H54 (cell line): ENCODE measurements at regions not wholly inside any gene's neighbourhood (a gene's known extent, or its start where the extent isn't known, plus 50 kb on each side); places are given as distances from the start of the nearest gene placed in this dataset.
"Not testable (repeated sequence)": the region's sequence is repeated elsewhere in the genome, so short reads cannot be mapped to it uniquely, and the experiment has no call there.

Experiments
- DNase-seq: peaks from one replicate; pipeline ENCODE4 v3.0.0; 2011; ENCODE audit warnings: low spot score, mixed read lengths; ENCODE audit not compliant: insufficient read length
- FAIRE-seq: peaks from 3 replicates; lab custom pipeline; 2011; peaks lifted over from hg19 to GRCh38; lab: Jason Lieb, UNC
- POLR2A ChIP-seq: IDR thresholded peaks from 2 replicates; pipeline ENCODE4 v1.6.1; 2011; ENCODE audit warnings: low read depth, mild to moderate bottlenecking, low read length

GRCh38 chr18:38751898-38752297 lies 1186.3 kb upstream of the CELF4 start:
- FAIRE-seq = no peak
- DNase-seq = no peak
- no peak for TF ChIP-seq POLR2A

- TF ChIP-seq POLR2A = no peak
- no peak for DNase-seq
- FAIRE-seq = no peak
Observed at GRCh38 chr18:38751211-38751610, 1185.6 kb upstream of the CELF4 start.

GRCh38 chr18:38750751-38751150 lies 1185.2 kb upstream of the CELF4 start:
- no peak for TF ChIP-seq POLR2A
- no peak for DNase-seq
- FAIRE-seq = no peak

DNA sequence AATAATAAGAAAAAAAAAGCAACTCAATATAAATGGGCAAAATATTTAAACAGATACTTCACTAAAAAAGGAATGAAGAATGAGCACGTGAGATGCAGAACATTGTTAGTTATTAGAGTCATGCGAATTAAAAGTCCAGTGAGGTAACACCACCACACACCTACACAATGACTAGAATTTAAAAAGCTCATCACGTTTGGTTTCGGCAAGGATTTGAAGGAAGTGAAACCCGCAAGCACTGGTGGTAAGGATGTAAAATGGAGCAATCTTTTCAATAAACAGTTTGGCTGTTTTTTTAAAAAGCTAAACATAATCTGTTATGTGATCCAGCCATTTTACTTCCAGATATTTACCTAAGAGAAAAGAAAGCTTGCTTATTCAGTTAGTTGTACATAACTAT lies 1181.6 kb upstream of the CELF4 start:
- FAIRE-seq (no peak), DNase-seq (no peak)
- TF ChIP-seq POLR2A = no peak

DNA sequence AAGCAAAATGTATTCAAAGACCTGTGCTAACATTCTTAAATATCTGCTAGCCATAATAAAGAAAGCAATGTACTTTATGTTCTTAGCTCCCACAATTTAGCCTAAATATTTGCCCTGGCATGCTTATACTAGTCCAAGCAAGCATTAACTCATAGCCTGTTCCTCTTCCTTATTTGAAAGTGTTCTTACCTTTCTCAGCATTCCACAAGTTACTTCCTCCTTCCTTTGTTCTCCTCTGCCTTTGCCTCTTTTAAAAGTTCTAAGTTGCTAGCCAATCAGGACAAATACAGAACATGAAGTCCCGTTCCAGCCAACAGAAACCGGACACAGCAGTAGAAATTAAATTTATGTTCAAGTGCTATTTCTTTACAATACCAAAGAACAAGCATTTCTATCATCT lies 1154.6 kb upstream of the CELF4 start:
- not testable (repeated sequence) for FAIRE-seq, DNase-seq

GRCh38 chr18:38718365-38718901 lies 1152.8 kb upstream of the CELF4 start:
- no peak for TF ChIP-seq POLR2A
- FAIRE-seq (no peak), DNase-seq (no peak)

GRCh38 chr18:38709122-38709521 lies 1143.5 kb upstream of the CELF4 start:
- no peak for TF ChIP-seq POLR2A
- FAIRE-seq (no peak), DNase-seq (no peak)

- TF ChIP-seq POLR2A = no peak
- FAIRE-seq (no peak), DNase-seq (no peak)
Observed at GRCh38 chr18:38706373-38706772, 1140.8 kb upstream of the CELF4 start.

DNA sequence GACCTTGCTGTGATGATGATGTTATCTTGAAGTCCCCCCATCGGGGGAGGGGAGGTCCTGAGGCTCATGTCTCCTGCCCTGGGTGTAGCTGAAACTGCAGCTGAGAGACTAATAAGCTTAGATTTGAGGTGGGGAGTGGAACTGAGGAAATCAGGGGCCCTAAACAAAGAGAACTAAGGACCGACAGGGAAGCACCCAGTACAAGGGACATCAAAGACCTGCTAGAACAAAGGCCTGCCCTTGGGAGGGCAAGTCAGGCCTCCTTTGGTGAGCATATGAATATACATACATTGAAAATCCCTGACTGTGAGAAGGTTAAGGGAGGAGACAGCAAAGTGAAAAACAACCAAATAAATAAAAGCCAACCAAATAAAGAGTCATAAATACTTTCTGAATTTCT lies 1132.5 kb upstream of the CELF4 start:
- DNase-seq = no peak
- FAIRE-seq = no peak
- TF ChIP-seq POLR2A = no peak

DNA sequence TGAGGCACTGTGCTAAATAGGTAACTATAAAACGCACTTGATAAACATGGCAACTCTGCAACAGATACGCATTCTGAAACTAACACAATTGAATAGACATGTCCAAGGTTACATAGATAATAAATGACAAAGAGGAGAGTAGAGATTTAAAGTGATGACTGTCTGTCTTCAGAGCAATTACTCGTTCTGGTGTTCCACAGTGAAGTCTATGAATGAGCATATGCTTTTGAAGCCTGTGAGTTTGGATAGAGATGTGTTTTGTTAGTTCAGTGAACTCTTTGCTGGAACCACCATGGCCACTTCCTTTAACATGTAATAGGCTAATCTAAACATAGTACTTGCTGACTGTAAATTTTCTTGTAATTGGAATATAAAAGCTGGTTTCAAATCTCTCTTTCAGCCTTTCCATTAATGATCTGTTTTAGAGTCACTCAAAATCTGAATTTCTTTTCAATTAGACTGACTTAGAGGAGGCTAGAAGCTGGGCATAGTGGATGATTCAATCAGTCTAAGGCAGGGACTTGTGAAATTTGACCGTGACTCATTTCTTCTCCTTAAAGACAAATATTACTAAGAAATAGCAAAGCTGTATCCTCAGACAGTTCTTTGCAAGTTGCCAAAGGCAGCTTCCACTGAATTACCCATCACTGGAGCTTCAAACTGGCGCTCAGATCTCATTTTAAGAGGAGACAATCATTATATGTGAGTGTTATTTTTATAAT lies 1130.1 kb upstream of the CELF4 start:
- DNase-seq (no peak), FAIRE-seq (no peak)
- no peak for TF ChIP-seq POLR2A

- FAIRE-seq = no peak
- TF ChIP-seq POLR2A = no peak
Observed at GRCh38 chr18:38693104-38693503, 1127.5 kb upstream of the CELF4 start.

DNA sequence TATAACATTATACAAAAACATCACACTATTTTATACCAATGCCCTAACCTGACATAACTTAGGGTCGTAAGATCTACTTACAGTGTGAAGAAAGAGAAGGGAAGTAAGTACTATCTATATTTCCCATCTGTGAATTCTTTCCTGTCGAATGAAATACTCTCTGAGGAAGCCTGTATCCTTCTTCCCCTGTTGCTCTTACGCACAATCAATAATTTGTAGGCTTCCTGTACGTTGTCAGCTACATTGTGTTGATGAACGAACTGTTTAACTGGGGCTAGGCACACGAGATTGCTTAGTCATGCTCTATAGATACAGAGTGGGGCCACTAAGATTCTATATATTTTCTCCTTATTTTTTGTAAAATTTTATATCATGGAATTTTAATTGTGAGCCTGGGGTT lies 1125.0 kb upstream of the CELF4 start:
- FAIRE-seq (no peak), DNase-seq (no peak)
- no peak for TF ChIP-seq POLR2A

More at GRCh38 chr18:38693104-38693503, 1127.5 kb upstream of the CELF4 start:
- no peak for DNase-seq

- FAIRE-seq (no peak), DNase-seq (no peak)
- TF ChIP-seq POLR2A = no peak
Observed at GRCh38 chr18:38688416-38688815, 1122.8 kb upstream of the CELF4 start.

GRCh38 chr18:38670486-38670885 lies 1104.9 kb upstream of the CELF4 start:
- FAIRE-seq = no peak
- TF ChIP-seq POLR2A = no peak
- DNase-seq = no peak

DNA sequence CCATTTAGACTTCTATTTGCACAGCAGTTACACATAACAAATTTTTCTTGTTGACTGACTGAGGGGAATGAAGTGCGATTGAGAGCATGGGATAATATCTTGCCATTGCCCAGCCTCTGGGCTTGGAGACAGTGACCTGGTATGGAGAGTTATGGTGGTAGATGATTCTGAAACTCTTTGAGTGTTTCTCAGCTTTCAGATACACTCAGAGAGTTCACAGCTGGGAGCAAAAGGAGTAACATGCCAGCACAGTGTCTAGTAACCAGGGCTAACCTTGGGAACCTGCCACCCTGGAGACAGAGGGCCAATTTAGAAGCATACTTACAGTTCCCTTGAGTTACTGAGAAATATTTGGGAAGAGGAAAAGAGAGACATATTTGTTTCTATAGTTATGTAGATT lies 1099.3 kb upstream of the CELF4 start:
- DNase-seq = no peak
- FAIRE-seq = no peak
- no peak for TF ChIP-seq POLR2A

- DNase-seq = no peak
- no peak for FAIRE-seq
- no peak for TF ChIP-seq POLR2A
Observed at GRCh38 chr18:38663682-38664081, 1098.1 kb upstream of the CELF4 start.
